GM12878 (cell line): ENCODE measurements at regions not wholly inside any gene's neighbourhood (a gene's known extent, or its start where the extent isn't known, plus 50 kb on each side); places are given as distances from the start of the nearest gene placed in this dataset.

Experiments
- CBFB ChIP-seq: IDR thresholded peaks from 2 replicates; pipeline ENCODE4 v1.6.1; 2016; ENCODE audit warnings: antibody characterized with exemption, low read depth
- CEBPZ ChIP-seq: fragments of 150-350 bp; IDR thresholded peaks from 2 replicates; pipeline ENCODE4 v1.6.1; 2016; ENCODE audit warnings: low read depth, low read length
- CHD1 ChIP-seq: IDR thresholded peaks from 2 replicates; pipeline ENCODE4 v1.6.1; 2012; ENCODE audit warnings: low read depth, low read length, improper control_type of control experiment
- CREM ChIP-seq: IDR thresholded peaks from 2 replicates; pipeline ENCODE4 v1.6.1; 2014; ENCODE audit warnings: antibody characterized with exemption, low read depth
- E2F4 ChIP-seq: IDR thresholded peaks from 2 replicates; pipeline ENCODE4 v1.6.1; 2012; ENCODE audit warnings: low read depth, low read length, improper control_type of control experiment
- ELK1 ChIP-seq: IDR thresholded peaks from 2 replicates; pipeline ENCODE4 v1.6.1; 2012; ENCODE audit warnings: low read depth, low read length, improper control_type of control experiment
- FOS ChIP-seq: IDR thresholded peaks from 3 replicates; pipeline ENCODE4 v1.6.1; 2011; ENCODE audit warnings: borderline replicate concordance; ENCODE audit not compliant: insufficient read length; ENCODE audit errors: extremely low read depth
- HDAC2 ChIP-seq: fragments of 200-600 bp; sonication (generic); IDR thresholded peaks from 2 replicates; pipeline ENCODE4 v1.6.1; 2017
- IRF5 ChIP-seq: fragments of 450-650 bp; IDR thresholded peaks from 2 replicates; pipeline ENCODE4 v1.6.1; 2017; ENCODE audit warnings: borderline replicate concordance
- JUNB ChIP-seq: IDR thresholded peaks from 2 replicates; pipeline ENCODE4 v1.6.1; 2016; ENCODE audit warnings: antibody characterized with exemption, mild to moderate bottlenecking
- MYB ChIP-seq: fragments of 150-350 bp; IDR thresholded peaks from 2 replicates; pipeline ENCODE4 v1.6.1; 2014; ENCODE audit warnings: mild to moderate bottlenecking, low read depth, low read length, borderline replicate concordance
- NBN ChIP-seq: fragments of 450-650 bp; IDR thresholded peaks from 2 replicates; pipeline ENCODE4 v1.6.1; 2016
- RAD51 ChIP-seq: fragments of 450-650 bp; IDR thresholded peaks from 2 replicates; pipeline ENCODE4 v1.6.1; 2016; ENCODE audit warnings: moderate library complexity, mild to moderate bottlenecking, inconsistent platforms
- RCOR1 ChIP-seq: conservative IDR thresholded peaks from 2 replicates; pipeline ENCODE4 v1.6.1; 2012; ENCODE audit warnings: low read depth, low read length, improper control_type of control experiment
- ZBTB33 ChIP-seq: fragments of 450-650 bp; IDR thresholded peaks from 2 replicates; pipeline ENCODE4 v1.6.1; 2017; ENCODE audit warnings: mild to moderate bottlenecking
- ZNF207 ChIP-seq: fragments of 450-650 bp; IDR thresholded peaks from 2 replicates; pipeline ENCODE4 v1.6.1; 2014; ENCODE audit warnings: antibody characterized with exemption, mild to moderate bottlenecking, borderline replicate concordance
- ZNF274 ChIP-seq: IDR thresholded peaks from one replicate; pipeline ENCODE4 v1.8.0; 2011; ENCODE audit not compliant: insufficient read length, insufficient read depth

GRCh38 chr4:53702334-53703266, 111.3 kb upstream of the LNX1 start (continued):
- TF ChIP-seq IRF5, result no peak
- TF ChIP-seq MYB, result no peak
- TF ChIP-seq HDAC2, result no peak
- TF ChIP-seq ELK1, result no peak
- TF ChIP-seq ZNF274, result no peak
- TF ChIP-seq ZBTB33, result no peak
- TF ChIP-seq CBFB, result peak; percentile 78; the same call in 1 of the 2 replicates
- TF ChIP-seq FOS, result no peak
- no peak for TF ChIP-seq CHD1
- no peak; the same call in 1 of the 2 replicates for TF ChIP-seq RCOR1
- peak; percentile 10; the same call in 1 of the 2 replicates for TF ChIP-seq JUNB
- TF ChIP-seq CEBPZ, result no peak
- TF ChIP-seq E2F4, result 0 out of 2 replicates have a peak, but pooled peaks have one; percentile 40
- peak; percentile 72 for TF ChIP-seq CREM
- TF ChIP-seq ZNF207, result peak; percentile 72; the same call in 1 of the 2 replicates
- no peak for TF ChIP-seq RAD51
- peak; percentile 83; the same call in 1 of the 2 replicates for TF ChIP-seq NBN
